Fibroblast of skin of abdomen (primary cell): ENCODE measurements at regions not wholly inside any gene's neighbourhood (a gene's known extent, or its start where the extent isn't known, plus 50 kb on each side); places are given as distances from the start of the nearest gene placed in this dataset.

Experiments used
- DNase-seq: peaks from one replicate; pipeline ENCODE4 v3.0.0-alpha.2; 2013

DNA sequence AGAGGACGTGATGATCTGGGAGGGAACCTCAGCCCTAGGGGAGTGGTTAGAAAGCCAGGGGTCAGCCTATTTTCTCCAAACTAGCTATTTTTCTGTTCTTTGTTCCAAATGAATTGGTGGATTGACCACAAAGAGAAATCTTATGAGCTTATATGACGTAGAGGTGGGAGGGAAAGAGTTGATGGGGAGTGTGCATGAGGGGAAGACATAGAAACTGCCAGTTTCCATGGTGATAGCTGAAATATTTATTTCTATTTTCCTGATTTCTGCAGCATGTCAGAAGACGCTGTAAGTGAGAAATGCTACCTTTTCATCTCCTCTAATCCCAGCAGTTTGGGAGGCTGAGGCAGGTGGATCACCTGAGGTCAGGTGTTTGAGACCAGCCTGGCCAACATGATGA, 51.4 kb upstream of the CISTR start:
- DNase-seq, result no peak

GRCh38 chr12:53803703-53804102, 51.9 kb upstream of the CISTR start:
- no peak for DNase-seq

GRCh38 chr12:53804429-53804828, 52.6 kb upstream of the CISTR start:
- DNase-seq, result no peak

- no peak for DNase-seq
These were observed 53.3 kb upstream of the CISTR start for GRCh38 chr12:53805067-53805466.

- DNase-seq, result no peak
These were observed 54.0 kb upstream of the CISTR start for GRCh38 chr12:53805791-53806190.

- peak; percentile 13 for DNase-seq
These were observed 54.9 kb upstream of the CISTR start for GRCh38 chr12:53806721-53807120.

- DNase-seq, result no peak
These were observed 55.6 kb upstream of the CISTR start for GRCh38 chr12:53807322-53807860.

- DNase-seq, result no peak
These were observed 56.4 kb upstream of the CISTR start for GRCh38 chr12:53808023-53808705.

GRCh38 chr12:53809005-53809404, 57.2 kb upstream of the CISTR start:
- no peak for DNase-seq

GRCh38 chr12:53810950-53811349, 59.2 kb upstream of the CISTR start:
- no peak for DNase-seq

DNA sequence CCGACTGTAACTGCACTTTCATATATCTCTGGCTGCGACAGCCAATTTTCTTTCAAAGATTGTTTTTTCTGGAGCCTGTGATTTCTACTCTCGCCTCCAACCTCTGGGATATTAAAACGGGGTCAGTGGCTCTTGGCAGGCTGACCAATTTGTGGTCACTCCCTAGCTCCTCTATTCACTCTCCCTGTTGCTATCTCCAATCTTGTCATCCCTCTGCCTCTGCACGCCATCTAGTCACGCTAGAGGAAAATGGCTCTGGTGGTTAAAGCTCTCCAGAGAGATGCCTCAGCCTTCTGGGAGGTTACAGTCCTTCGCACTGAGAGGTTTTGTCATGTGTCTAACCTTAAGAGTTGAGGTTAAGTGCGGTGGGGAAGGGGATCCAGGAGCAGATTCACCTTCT, 59.8 kb upstream of the CISTR start:
- no peak for DNase-seq

- no peak for DNase-seq
These were observed 64.7 kb upstream of the CISTR start for GRCh38 chr12:53816360-53817020.

GRCh38 chr12:53817021-53817389, 65.2 kb upstream of the CISTR start:
- DNase-seq, result no peak

DNA sequence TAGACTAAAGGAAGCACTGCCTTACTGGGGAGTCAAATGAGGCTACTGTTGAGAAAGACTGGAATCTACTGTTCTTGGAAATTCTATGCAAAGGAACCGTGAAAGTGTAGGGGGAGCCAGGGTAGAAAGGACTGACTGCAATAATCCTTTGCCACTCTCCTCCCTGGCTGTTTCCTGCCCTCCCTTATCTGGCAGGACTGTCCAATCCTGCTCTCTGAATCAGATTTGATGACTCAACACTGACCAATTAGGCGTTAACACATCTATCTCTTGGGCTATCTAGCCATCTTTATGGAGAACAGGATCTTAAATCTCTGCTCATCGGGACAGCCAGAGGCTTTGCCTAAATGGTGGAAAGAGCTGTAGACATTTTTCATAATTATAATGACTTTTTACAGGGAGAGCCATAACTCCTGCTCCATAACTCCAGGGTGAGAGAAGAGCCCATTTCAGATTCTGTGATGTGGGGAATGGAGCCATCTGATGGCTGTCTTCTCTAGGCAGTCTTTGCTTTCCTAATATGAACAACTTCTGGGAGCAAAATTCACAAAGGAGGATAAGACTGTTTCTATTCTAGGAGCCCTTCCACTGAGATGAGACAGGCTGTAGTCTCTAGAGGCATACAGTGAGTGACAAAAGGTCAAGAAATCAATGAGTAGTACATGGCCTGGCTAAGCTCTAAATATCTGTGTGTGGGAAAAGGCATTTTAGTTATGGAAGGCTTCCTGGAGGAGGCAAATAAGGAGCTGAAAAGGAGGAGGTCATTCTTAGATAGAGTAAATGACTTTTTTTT, 68.9 kb upstream of the CISTR start:
- peak; percentile 3 for DNase-seq

DNA sequence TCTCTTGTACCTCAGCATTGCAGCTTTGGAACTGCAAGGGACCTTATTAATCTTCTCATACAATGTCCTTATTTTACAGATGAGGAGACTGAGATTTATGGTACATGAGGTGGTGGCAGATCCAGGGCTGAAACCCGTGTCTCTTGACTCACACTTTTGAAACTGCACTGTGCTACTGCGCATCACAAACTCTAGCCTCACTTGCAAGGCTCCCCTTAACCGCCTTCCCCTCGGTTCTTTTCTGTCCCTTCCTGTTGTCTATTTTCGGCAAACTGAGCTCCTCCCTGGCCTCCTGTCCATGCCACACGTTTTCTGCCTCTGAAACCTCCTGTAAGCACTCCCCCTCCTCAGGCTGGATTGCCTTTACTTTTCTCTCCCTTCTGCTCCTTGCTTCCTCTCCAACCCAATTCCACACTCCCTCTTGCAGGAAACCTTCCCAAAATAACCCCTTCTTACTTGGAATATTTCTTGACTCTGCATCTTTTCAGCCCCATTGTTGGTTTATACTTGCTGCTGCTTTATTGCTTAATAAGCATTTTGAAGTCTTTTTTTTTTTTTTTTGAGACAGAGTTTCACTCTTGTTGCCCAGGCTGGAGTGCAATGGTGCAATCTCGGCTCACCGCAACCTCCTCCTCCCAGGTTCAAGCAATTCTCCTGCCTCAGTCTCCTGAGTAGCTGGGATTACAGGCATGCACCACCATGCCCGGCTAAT, 72.4 kb upstream of the CISTR start:
- DNase-seq, result no peak

GRCh38 chr12:53825246-53826081, 73.7 kb upstream of the CISTR start:
- DNase-seq, result no peak

DNA sequence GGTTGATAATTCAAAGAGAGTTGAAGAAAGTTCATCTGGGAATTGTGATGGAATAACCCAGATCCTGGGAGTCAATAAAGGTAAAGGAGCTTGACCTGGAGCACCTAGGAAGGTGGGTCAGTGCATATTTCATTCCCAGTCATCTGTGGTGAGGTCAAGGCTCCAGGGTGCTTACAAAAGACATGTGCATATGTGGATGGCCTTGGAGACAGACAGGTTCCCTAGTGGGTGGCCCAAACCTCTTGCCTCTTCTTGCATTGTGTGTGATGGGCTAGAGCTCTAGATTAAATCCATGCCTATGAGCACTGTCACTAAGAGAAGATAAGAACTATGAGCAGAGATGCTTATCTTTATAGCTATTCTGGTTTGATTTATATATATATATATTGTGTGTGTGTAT, 75.5 kb upstream of the CISTR start:
- no peak for DNase-seq

DNA sequence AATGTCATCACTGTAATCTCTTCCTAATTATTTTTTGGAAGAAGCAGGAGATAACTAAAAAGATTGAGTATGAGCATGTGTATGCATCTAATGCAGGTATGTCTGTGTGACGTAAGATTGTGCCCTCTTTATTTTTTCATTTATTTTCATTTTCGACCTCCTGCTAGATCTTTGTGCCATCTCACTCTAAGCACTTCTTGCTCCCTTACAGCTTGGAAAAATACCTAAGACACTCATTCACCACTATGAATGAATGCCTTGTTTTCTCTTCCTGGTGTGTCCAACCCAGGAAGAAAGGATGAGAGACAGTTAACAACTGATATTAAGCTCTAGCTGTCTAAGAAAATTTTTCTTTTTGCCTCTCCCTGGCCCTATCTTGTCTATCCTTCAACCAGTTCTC, 76.8 kb upstream of the CISTR start:
- no peak for DNase-seq

- no peak for DNase-seq
These were observed 77.5 kb upstream of the CISTR start for GRCh38 chr12:53829130-53829819.

- no peak for DNase-seq
These were observed 78.9 kb upstream of the CISTR start for GRCh38 chr12:53830631-53831030.

GRCh38 chr12:53836119-53836655, 84.4 kb upstream of the CISTR start:
- DNase-seq, result no peak
